ENCODE measurements at regions not wholly inside any gene's neighbourhood (a gene's known extent, or its start where the extent isn't known, plus 50 kb on each side); places are given as distances from the start of the nearest gene placed in this dataset.

DNA sequence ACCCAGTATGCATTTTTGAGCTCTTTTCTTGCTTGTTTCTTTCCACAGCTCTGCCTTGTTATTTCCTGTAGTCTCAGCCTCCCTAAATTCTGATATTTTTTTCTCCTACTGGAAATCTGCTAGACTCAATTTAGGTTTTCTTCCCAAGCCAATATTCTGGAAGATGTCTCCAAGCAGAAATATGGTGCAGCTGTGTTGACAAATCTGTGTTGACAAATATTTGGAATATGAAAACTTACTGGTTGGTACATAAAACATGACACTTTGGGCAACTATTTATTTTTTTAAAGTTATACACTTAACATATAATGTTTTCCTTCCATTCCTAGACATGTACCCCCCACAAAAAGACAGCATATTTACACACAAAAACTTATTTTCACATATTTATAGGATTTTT lies 1048.4 kb downstream of the NCAM2 start:
- TF ChIP-seq, protein P1, sequence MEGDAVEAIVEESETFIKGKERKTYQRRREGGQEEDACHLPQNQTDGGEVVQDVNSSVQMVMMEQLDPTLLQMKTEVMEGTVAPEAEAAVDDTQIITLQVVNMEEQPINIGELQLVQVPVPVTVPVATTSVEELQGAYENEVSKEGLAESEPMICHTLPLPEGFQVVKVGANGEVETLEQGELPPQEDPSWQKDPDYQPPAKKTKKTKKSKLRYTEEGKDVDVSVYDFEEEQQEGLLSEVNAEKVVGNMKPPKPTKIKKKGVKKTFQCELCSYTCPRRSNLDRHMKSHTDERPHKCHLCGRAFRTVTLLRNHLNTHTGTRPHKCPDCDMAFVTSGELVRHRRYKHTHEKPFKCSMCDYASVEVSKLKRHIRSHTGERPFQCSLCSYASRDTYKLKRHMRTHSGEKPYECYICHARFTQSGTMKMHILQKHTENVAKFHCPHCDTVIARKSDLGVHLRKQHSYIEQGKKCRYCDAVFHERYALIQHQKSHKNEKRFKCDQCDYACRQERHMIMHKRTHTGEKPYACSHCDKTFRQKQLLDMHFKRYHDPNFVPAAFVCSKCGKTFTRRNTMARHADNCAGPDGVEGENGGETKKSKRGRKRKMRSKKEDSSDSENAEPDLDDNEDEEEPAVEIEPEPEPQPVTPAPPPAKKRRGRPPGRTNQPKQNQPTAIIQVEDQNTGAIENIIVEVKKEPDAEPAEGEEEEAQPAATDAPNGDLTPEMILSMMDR (IDR thresholded peaks at IDR 0.05): no peak
- no peak for TF ChIP-seq POLR2A (IDR thresholded peaks at IDR 0.05)
